ENCODE measurements at regions not wholly inside any gene's neighbourhood (a gene's known extent, or its start where the extent isn't known, plus 50 kb on each side); places are given as distances from the start of the nearest gene placed in this dataset.

- TF ChIP-seq, protein P1, sequence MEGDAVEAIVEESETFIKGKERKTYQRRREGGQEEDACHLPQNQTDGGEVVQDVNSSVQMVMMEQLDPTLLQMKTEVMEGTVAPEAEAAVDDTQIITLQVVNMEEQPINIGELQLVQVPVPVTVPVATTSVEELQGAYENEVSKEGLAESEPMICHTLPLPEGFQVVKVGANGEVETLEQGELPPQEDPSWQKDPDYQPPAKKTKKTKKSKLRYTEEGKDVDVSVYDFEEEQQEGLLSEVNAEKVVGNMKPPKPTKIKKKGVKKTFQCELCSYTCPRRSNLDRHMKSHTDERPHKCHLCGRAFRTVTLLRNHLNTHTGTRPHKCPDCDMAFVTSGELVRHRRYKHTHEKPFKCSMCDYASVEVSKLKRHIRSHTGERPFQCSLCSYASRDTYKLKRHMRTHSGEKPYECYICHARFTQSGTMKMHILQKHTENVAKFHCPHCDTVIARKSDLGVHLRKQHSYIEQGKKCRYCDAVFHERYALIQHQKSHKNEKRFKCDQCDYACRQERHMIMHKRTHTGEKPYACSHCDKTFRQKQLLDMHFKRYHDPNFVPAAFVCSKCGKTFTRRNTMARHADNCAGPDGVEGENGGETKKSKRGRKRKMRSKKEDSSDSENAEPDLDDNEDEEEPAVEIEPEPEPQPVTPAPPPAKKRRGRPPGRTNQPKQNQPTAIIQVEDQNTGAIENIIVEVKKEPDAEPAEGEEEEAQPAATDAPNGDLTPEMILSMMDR (IDR thresholded peaks at IDR 0.05; ENCODE audit: low read depth, low read length) = no peak
- TF ChIP-seq POLR2A (IDR thresholded peaks at IDR 0.05; ENCODE audit: extremely low read depth, insufficient read length) = no peak
- TF ChIP-seq MAX (IDR thresholded peaks at IDR 0.05; ENCODE audit: low read depth, low read length) = no peak
Observed at GRCh38 chr2:8459474-8459873, 222.4 kb upstream of the ID2 start.

Data from NB4 (cell line).